ENCODE measurements at regions not wholly inside any gene's neighbourhood (a gene's known extent, or its start where the extent isn't known, plus 50 kb on each side); places are given as distances from the start of the nearest gene placed in this dataset.

GRCh38 chr10:107362306-107362705 lies 197.8 kb upstream of the SORCS1 start:
- no peak for FAIRE-seq
- DNase-seq (ENCODE audit: insufficient read length, low spot score) = no peak
- no peak for TF ChIP-seq SPI1 (IDR thresholded peaks at IDR 0.05; ENCODE audit: low read depth, low read length)
- no peak for TF ChIP-seq POLR2A (IDR thresholded peaks at IDR 0.05; ENCODE audit: low read depth, low read length)
- no peak for TF ChIP-seq TAF1 (IDR thresholded peaks at IDR 0.05; ENCODE audit: low read depth, low read length)
- no peak for TF ChIP-seq POLR2AphosphoS5 (IDR thresholded peaks at IDR 0.05; ENCODE audit: low read depth, low read length)
- TF ChIP-seq POU2F2 (IDR thresholded peaks at IDR 0.05; ENCODE audit: low read depth, low read length) = no peak
- TF ChIP-seq PAX5 (IDR thresholded peaks at IDR 0.05; ENCODE audit: insufficient read depth, low read length, severe bottlenecking) = no peak

- TF ChIP-seq POLR2A (IDR thresholded peaks at IDR 0.05; ENCODE audit: low read depth, low read length) (no peak), POLR2AphosphoS5 (IDR thresholded peaks at IDR 0.05; ENCODE audit: low read depth, low read length) (no peak), SPI1 (IDR thresholded peaks at IDR 0.05; ENCODE audit: low read depth, low read length) (no peak), PAX5 (IDR thresholded peaks at IDR 0.05; ENCODE audit: insufficient read depth, low read length, severe bottlenecking) (no peak), POU2F2 (IDR thresholded peaks at IDR 0.05; ENCODE audit: low read depth, low read length) (no peak), TAF1 (IDR thresholded peaks at IDR 0.05; ENCODE audit: low read depth, low read length) (no peak)
- FAIRE-seq = no peak
- DNase-seq (ENCODE audit: insufficient read length, low spot score) = no peak
Observed at GRCh38 chr10:107357033-107357432, 192.5 kb upstream of the SORCS1 start.

GRCh38 chr10:107356396-107356795 lies 191.9 kb upstream of the SORCS1 start:
- TF ChIP-seq SPI1 (IDR thresholded peaks at IDR 0.05; ENCODE audit: low read depth, low read length) (no peak), POU2F2 (IDR thresholded peaks at IDR 0.05; ENCODE audit: low read depth, low read length) (no peak), POLR2AphosphoS5 (IDR thresholded peaks at IDR 0.05; ENCODE audit: low read depth, low read length) (no peak), POLR2A (IDR thresholded peaks at IDR 0.05; ENCODE audit: low read depth, low read length) (no peak)
- FAIRE-seq (no peak), DNase-seq (ENCODE audit: insufficient read length, low spot score) (no peak)

GRCh38 chr10:107342711-107343110 lies 178.2 kb upstream of the SORCS1 start:
- no peak for TF ChIP-seq TAF1 (IDR thresholded peaks at IDR 0.05; ENCODE audit: low read depth, low read length)
- TF ChIP-seq POLR2AphosphoS5 (IDR thresholded peaks at IDR 0.05; ENCODE audit: low read depth, low read length) = no peak
- no peak for TF ChIP-seq SPI1 (IDR thresholded peaks at IDR 0.05; ENCODE audit: low read depth, low read length)
- no peak for TF ChIP-seq POLR2A (IDR thresholded peaks at IDR 0.05; ENCODE audit: low read depth, low read length)
- TF ChIP-seq POU2F2 (IDR thresholded peaks at IDR 0.05; ENCODE audit: low read depth, low read length) = no peak
- TF ChIP-seq PAX5 (IDR thresholded peaks at IDR 0.05; ENCODE audit: insufficient read depth, low read length, severe bottlenecking) = no peak
- no peak for DNase-seq (ENCODE audit: insufficient read length, low spot score)

GRCh38 chr10:107341281-107341680 lies 176.8 kb upstream of the SORCS1 start:
- no peak for TF ChIP-seq TAF1 (IDR thresholded peaks at IDR 0.05; ENCODE audit: low read depth, low read length)
- TF ChIP-seq POLR2A (IDR thresholded peaks at IDR 0.05; ENCODE audit: low read depth, low read length) = no peak
- TF ChIP-seq SPI1 (IDR thresholded peaks at IDR 0.05; ENCODE audit: low read depth, low read length) = no peak
- no peak for TF ChIP-seq POU2F2 (IDR thresholded peaks at IDR 0.05; ENCODE audit: low read depth, low read length)
- no peak for TF ChIP-seq POLR2AphosphoS5 (IDR thresholded peaks at IDR 0.05; ENCODE audit: low read depth, low read length)
- TF ChIP-seq PAX5 (IDR thresholded peaks at IDR 0.05; ENCODE audit: insufficient read depth, low read length, severe bottlenecking) = no peak
- DNase-seq (ENCODE audit: insufficient read length, low spot score) (no peak), FAIRE-seq (no peak)

More at GRCh38 chr10:107342711-107343110, 178.2 kb upstream of the SORCS1 start:
- FAIRE-seq = no peak

GRCh38 chr10:107340326-107340725 lies 175.8 kb upstream of the SORCS1 start:
- DNase-seq (ENCODE audit: insufficient read length, low spot score) (no peak), FAIRE-seq (no peak)
- TF ChIP-seq SPI1 (IDR thresholded peaks at IDR 0.05; ENCODE audit: low read depth, low read length) (no peak), POLR2AphosphoS5 (IDR thresholded peaks at IDR 0.05; ENCODE audit: low read depth, low read length) (no peak), POLR2A (IDR thresholded peaks at IDR 0.05; ENCODE audit: low read depth, low read length) (no peak), PAX5 (IDR thresholded peaks at IDR 0.05; ENCODE audit: insufficient read depth, low read length, severe bottlenecking) (no peak), TAF1 (IDR thresholded peaks at IDR 0.05; ENCODE audit: low read depth, low read length) (no peak), POU2F2 (IDR thresholded peaks at IDR 0.05; ENCODE audit: low read depth, low read length) (no peak)

GRCh38 chr10:107336061-107336460 lies 171.6 kb upstream of the SORCS1 start:
- TF ChIP-seq PAX5 (IDR thresholded peaks at IDR 0.05; ENCODE audit: insufficient read depth, low read length, severe bottlenecking) = no peak
- TF ChIP-seq POLR2AphosphoS5 (IDR thresholded peaks at IDR 0.05; ENCODE audit: low read depth, low read length) = no peak
- no peak for TF ChIP-seq SPI1 (IDR thresholded peaks at IDR 0.05; ENCODE audit: low read depth, low read length)
- no peak for TF ChIP-seq POLR2A (IDR thresholded peaks at IDR 0.05; ENCODE audit: low read depth, low read length)
- no peak for TF ChIP-seq TAF1 (IDR thresholded peaks at IDR 0.05; ENCODE audit: low read depth, low read length)
- DNase-seq (ENCODE audit: insufficient read length, low spot score) (no peak), FAIRE-seq (no peak)

- TF ChIP-seq TAF1 (IDR thresholded peaks at IDR 0.05; ENCODE audit: low read depth, low read length) (no peak), PAX5 (IDR thresholded peaks at IDR 0.05; ENCODE audit: insufficient read depth, low read length, severe bottlenecking) (no peak), SPI1 (IDR thresholded peaks at IDR 0.05; ENCODE audit: low read depth, low read length) (no peak), POLR2AphosphoS5 (IDR thresholded peaks at IDR 0.05; ENCODE audit: low read depth, low read length) (no peak), POLR2A (IDR thresholded peaks at IDR 0.05; ENCODE audit: low read depth, low read length) (no peak), POU2F2 (IDR thresholded peaks at IDR 0.05; ENCODE audit: low read depth, low read length) (no peak)
- DNase-seq (ENCODE audit: insufficient read length, low spot score) (no peak), FAIRE-seq (no peak)
Observed at GRCh38 chr10:107317592-107317991, 153.1 kb upstream of the SORCS1 start.

- no peak for TF ChIP-seq PAX5 (IDR thresholded peaks at IDR 0.05; ENCODE audit: insufficient read depth, low read length, severe bottlenecking)
- TF ChIP-seq POLR2A (IDR thresholded peaks at IDR 0.05; ENCODE audit: low read depth, low read length) = no peak
- no peak for TF ChIP-seq TAF1 (IDR thresholded peaks at IDR 0.05; ENCODE audit: low read depth, low read length)
- no peak for TF ChIP-seq POLR2AphosphoS5 (IDR thresholded peaks at IDR 0.05; ENCODE audit: low read depth, low read length)
- no peak for TF ChIP-seq POU2F2 (IDR thresholded peaks at IDR 0.05; ENCODE audit: low read depth, low read length)
- TF ChIP-seq SPI1 (IDR thresholded peaks at IDR 0.05; ENCODE audit: low read depth, low read length) = no peak
- no peak for DNase-seq (ENCODE audit: insufficient read length, low spot score)
- FAIRE-seq = no peak
Observed at GRCh38 chr10:107303203-107303602, 138.7 kb upstream of the SORCS1 start.

- FAIRE-seq (no peak), DNase-seq (ENCODE audit: insufficient read length, low spot score) (no peak)
- TF ChIP-seq POLR2AphosphoS5 (IDR thresholded peaks at IDR 0.05; ENCODE audit: low read depth, low read length) (no peak), TAF1 (IDR thresholded peaks at IDR 0.05; ENCODE audit: low read depth, low read length) (no peak), POU2F2 (IDR thresholded peaks at IDR 0.05; ENCODE audit: low read depth, low read length) (no peak), SPI1 (IDR thresholded peaks at IDR 0.05; ENCODE audit: low read depth, low read length) (no peak), PAX5 (IDR thresholded peaks at IDR 0.05; ENCODE audit: insufficient read depth, low read length, severe bottlenecking) (no peak), POLR2A (IDR thresholded peaks at IDR 0.05; ENCODE audit: low read depth, low read length) (no peak)
Observed at GRCh38 chr10:107299606-107300005, 135.1 kb upstream of the SORCS1 start.
